TTC549 (cell line): ENCODE measurements at regions not wholly inside any gene's neighbourhood (a gene's known extent, or its start where the extent isn't known, plus 50 kb on each side); places are given as distances from the start of the nearest gene placed in this dataset.

Experiments used
- FAIRE-seq: peaks from 2 replicates; lab custom pipeline; 2012; peaks lifted over from hg19 to GRCh38; lab: Jason Lieb, UNC

DNA sequence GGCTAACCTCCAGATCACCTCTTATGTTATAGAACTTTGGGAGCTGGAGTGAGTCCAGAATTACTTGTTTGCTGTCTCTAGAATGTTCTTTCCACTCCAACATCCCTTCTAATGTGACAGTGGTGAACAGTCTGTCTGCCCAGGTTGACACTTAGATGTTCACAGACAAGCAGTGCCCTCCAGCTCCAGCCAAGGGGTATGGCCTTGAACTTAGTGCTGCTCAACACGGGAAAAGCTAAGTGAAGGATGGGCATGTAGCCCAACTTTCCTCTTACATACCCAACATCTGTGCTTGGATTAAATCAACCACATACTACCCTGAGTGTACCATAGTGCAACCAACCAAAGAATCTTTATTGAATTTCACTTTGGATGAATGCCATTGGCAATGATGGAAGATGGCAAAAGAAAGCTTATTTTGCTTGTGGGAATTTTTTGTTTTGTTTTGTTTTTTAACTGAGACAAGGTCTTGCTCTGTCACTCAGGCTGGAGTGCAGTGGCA is 201.2 kb downstream of the NXNL2 start:
- FAIRE-seq: no peak

DNA sequence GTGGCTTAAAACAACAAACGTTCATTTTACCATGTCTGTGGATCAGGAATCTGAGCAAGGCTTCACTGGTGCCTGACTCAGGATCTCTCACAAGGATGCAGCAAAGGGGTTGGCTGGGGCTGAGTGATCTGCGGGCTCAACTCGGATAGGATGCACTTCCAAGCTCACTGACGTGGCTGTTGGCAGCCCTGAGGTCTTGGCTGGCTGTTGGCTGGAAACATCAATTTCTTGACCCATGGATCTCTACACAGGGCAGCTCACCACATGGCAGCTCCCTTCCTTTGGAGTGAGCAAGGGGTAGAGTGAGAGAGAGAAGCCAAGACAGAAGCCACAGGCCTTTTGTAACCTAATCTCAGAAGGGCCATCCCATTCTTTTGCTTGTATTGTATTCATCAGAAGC is 202.1 kb downstream of the NXNL2 start:
- FAIRE-seq: no peak

DNA sequence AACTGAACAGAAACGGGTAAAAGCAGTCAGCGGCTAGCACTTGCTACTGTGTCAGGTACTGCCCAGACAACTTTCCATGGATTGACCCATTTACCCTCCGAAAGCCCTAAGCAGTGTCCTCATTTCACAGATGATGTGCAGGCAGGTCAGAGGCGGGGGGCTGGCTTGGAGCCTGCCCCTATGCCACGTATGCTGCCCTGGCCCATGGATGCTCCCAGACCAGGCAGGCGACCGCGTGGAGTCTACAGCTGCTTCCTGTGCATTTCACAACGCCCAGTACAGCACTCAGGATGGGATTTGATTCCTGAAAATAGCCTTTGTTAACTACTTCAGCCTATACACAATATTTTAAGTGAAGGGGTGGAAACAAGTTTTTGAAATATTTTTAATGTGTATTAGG is 202.9 kb downstream of the NXNL2 start:
- no peak for FAIRE-seq

DNA sequence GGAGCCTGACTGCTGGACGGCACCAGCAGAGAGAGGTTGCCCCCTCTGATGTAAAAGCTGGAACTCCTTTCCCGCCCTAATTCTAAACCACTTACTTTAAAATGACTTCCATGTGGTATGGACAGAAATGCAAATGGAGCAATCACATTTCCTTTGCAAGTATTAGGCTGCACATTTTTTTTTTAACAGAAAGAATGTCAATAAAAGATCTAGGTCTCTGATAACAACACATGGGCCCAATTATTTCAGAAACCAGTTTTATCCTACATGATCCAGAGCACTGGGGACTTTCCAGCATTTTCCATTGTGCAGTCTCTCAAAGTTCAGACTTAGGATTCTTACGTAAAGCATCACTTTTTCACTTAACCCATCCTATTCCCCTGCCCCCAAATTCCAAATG is 203.7 kb downstream of the NXNL2 start:
- FAIRE-seq: no peak

DNA sequence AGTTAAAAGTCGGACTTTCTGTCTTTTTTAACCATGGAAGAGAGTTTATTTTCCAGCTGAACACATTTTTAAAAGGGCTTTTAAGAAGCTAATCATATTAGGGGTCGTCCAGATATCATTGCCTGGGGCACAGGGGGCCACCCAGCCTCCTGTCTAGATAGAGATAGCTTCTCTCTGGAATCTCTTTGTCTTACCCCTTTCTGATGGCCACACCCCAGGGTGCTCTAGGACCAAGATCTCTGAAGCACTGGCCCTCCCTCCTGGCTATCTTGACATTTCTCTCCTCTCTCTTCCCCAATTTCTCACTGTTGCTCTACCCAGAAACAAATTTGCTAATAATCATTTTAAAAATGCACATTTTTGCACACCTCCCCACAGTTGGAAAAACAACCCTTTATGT is 204.4 kb downstream of the NXNL2 start:
- FAIRE-seq: no peak

DNA sequence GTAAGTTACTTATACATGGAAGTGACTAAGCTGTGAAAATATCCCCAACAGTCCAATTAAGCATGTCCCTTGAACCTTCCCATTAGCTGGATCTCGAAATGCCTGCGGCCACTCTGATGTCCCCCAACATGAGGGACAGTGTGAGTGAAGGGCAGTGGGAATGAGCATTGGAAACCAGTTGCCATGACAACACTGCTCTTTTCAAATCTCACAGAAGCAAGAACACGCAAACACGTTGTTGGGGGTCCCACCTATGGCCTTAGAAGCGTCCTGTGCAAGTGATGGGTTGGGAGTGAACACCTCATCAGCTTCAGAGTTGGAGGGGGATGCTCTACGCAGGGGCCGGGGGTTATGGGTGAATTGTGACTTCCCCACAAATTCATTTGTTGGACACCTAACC is 205.9 kb downstream of the NXNL2 start:
- FAIRE-seq: no peak

DNA sequence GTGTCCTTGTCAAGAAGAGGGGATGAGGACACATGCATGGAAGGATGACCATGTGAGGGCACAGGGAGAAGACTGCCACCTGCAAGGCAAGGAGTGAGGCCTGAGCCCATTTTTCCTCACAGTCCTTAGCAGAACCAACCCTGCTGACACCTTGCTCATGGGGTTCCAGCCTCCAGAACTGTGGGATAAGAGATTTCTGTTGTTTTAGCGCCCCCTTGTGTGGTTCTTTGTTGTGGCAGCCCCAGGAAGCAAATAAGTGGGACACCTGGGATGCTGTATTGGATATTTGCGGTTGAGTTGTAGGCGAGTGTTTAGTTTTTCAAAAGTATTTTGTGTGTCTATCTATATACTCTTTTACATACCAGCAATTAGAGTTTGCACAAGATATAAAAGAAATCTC is 206.4 kb downstream of the NXNL2 start:
- FAIRE-seq: no peak

DNA sequence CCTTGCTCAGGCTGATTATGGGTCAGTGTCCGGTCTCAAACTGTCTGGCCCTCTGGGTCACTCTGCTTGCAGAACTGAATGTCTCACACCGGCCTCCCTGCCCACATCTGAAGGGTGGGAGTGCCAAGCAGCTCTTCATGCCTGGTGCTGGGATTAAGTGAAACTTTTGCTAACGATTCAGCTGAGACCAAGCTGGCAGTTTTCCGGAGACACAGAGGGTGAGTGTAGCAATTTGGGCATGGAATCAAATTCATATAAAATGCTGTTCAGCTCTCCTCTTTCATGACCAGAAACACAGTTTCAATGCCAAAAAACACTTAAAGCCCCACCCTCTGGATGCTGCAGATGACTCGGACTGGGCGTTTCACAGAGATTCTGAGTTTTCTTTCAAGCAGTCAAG is 207.5 kb downstream of the NXNL2 start:
- FAIRE-seq: no peak

DNA sequence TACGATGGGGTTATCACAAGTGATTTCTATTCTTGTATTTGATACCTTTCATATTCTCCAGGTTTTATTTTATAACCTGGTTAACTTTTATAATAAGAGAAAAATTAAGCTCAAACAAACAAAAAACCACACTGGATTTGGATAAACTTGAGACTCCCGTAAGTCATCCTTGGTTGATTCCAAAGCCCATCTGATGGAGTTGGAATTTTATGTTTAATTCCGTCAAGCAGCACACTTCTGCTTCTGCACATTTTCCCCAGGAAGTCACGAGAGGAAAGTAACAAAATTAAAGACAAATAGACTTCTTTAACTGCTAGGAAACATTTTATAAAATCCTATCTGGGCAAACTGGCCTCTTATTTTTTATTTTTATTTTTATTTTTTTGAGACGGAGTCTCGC is 207.9 kb downstream of the NXNL2 start:
- FAIRE-seq: no peak

DNA sequence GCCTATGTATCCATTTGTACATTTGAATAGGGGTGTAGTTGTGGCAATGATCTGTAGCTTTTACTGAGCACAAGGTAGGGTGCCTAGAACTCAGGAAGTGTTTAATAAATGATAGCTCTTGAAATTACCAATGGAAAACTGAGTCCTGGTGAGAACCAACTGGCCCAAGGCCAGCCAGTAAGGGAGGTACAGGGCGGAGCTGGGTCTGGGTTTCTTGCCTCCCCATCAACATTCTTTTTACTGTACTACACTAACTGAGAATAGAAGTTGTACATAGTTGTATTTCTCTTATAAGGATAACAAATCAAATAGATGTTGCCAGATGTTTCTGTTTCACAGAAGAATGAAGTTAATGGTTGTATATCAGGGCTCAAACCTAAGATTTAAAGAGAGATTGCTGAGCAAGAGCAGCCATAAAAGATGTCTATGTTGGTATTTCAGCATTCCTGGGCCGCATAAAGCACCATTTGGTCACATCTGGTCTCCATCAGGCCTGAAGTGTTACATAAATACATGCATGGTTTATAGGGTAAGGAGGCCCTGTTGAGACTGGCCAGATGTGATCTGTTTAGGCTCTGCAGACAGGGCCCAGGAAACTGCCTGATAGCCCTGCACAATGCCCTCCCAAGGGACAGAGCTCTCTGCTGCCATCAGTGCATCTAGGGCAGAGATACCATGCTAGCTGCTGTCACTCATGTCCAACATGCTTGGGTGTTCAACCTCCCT is 210.5 kb downstream of the NXNL2 start:
- FAIRE-seq: no peak

DNA sequence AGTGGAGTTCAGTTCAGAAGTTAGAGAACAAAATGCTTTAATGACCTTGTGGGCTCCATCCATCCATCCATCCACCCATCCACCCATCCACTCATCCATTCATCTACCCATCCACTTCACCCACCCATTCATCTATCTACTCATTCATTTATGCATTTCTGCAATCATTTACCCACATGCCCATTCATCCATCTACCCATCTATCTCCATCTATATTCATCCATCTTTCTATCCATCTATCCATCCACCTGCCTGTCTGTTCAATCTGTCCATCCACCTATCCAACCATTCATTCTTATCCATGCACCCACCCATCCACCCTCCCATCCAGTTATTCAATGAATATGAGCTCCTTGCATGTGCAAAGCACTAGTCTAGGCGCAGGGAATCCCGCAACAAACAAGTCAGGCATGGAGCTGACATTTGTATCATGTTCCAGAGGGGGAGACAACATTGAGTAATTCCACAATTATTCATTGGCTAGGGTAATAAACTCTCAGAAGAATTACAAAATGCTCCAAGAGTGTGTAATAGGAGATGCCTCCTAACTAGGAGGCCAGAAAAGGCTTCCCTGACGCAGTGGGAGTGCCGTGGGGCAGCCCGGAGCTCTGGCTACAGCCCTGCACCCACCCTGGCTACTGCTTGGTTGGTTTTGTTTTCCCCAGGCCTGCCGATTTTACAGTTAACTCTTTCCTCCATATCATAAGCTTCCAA is 211.2 kb downstream of the NXNL2 start:
- FAIRE-seq: no peak

DNA sequence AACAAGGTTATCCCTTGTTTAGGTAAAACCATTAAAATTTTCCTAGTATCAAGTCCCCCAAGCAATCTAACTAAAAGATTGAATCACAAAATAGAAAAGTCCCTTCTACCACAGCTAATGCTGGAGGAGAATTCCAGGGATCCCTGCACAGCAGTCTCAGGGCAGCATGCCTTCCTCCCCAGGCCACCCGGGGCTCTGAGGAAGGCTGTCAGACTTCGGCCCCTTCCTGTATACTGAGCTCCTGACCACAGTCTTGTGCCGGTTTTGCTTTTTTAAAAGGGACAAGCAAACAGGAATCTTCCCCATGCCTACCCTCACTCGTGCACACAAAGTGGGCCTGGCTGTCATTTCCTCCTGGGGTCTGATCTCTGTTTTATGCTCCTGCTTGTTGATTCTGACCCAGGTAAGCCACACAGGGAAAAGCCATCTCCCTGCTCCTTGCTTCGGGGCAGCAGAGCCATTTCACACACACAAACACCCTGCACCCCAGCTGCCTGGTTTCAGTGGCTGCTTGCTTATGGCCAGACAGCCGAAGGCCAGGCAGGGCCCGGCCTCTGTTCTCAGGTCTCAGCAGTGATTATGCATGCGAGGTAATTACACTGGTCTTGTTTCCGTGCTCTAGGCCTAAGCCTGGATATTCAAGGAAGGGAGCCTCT is 211.9 kb downstream of the NXNL2 start:
- no peak for FAIRE-seq

DNA sequence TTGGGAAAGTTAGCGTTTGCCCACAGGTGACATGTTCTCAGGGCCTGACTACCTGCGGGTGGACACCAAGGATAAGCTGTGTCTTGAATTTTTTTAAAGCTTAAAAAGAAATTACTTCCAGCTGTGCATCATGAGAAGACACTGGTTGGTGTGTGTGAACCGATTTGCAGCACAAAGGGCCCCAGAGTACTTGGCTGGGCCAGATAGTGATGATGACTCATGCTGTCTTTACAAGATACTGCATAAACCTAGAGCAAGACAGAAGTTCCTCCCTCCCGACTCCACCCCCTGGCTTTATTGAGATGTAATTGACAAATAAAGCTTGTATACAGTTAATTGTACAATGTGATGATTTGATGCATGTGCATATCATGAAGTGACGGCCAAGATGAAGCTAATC is 212.8 kb downstream of the NXNL2 start:
- FAIRE-seq: no peak

DNA sequence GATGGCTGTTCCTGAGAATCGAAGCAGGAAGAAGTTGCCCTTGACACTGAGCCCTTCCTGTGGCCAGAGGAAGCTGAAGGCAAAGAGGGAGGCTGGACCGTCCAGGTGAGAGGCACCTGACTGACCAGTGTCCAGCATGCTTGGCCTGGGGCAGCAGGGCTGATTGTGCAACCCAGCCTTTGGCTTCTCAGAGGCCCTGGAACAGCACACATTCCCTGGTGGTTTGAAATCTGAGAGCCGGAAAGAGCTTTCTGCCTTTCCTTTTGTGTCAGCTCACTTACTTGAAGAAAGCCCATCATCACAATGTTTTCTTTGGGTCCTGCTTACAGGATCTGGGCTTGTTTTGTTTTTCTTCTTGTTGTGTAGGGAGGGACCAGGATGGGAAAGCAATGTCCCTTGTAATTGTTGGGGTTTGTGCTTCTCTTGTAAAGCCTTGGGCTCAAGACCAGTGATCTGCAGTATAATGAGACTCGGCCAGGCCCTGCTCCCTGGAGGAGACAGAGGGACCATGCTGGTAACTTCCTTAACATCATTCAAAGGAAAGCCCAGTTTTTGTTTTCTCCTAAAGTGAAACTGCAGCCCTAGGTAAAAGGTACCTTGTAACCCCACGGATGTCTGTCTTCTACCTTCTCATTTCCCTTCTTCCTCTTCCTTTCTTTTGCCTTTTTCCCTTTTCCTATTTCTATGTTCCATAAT is 213.7 kb downstream of the NXNL2 start:
- FAIRE-seq: no peak

DNA sequence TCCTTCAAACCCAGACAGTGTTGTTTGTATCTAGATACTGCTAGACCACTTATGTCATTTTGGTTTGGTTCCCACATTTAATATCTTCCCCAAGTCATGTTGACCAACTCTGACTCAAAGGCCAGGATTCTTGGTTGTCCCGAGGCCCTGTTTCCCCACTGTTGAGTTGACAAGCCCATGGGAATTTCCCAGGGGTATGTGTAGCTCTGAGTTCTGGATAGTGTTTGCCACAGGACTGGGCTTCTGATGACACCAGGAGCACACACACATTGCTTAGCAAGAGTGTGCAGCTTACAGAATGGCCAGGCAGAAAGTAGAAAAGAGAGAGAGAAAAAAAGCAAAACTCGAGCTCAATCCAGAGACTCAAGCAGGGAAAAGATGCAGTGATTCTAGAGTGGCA is 214.4 kb downstream of the NXNL2 start:
- FAIRE-seq: no peak

DNA sequence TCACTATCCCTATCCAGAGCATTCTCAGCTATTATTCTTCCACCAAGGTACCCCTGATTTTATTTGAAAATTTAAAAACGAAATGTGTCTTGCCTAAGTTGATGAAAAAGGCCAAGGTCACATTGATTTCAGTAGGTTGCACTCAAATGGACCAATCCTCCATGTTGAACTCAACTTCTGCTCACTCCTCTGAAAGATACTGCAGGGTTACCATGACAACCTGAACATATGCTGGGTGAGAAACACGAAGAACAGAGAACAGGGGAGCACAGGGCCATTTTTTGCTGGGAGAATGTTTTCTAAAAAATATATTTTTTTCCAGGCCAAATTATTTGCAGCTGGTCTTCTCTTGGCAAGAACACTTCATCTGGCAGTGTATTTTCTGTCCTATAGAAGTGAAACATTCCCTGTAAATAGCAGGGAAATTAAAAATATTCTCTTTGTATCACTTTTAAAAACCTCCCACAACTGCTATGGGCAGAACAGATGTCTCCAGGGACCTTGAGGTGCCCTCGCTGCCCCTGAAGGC is 215.9 kb downstream of the NXNL2 start:
- FAIRE-seq: no peak

DNA sequence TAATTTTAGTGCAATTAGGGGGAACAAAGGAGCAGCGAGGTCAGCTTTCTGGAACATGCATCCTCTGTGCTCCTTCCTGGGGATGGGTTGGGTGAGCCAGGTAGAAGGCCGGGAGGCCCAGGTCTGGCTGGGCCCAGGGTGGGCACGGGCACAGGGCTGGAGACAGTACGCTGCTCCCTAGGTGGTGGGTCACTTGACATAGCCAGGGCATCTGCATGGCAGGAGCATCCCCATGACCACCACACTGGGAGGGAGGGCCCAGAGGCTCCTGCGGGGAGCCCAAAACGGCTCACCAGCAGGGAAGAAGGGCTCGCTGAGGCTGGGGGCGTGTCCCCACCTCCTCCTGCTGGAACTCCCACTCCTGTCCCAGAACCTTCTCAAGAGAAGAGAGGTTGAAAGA is 216.8 kb downstream of the NXNL2 start:
- FAIRE-seq: no peak

DNA sequence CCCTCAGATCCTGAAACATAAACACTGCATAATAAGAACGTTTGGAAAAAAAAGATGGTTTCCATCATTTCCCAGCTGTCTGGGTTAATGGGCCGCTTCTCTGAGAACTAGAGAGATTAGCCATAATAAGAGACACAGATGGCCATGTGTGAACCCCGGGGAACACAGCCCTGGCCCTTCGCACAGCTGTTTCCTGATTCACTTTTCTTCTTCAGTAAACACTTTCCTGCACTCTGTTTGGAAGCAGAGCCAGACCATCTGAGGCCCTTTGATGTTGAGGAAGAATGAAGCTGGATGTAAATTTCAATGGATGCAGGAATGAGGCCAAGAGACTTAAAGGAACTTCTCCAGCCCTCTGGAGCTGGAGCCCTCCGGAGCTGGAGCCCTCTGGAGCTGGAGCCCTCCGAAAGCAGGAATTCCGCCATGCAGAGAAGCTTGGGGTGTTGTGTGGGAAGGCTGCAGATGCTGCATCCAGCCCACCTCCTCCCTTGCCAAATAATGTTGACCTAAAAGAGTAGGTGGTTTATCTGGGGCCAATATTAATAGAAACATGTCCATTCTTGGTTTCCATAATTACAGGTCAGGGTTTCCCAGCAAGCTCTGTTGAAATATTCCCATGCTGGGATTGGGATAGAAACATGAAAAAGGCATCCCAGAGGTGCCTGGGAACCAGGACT is 218.9 kb downstream of the NXNL2 start:
- no peak for FAIRE-seq

DNA sequence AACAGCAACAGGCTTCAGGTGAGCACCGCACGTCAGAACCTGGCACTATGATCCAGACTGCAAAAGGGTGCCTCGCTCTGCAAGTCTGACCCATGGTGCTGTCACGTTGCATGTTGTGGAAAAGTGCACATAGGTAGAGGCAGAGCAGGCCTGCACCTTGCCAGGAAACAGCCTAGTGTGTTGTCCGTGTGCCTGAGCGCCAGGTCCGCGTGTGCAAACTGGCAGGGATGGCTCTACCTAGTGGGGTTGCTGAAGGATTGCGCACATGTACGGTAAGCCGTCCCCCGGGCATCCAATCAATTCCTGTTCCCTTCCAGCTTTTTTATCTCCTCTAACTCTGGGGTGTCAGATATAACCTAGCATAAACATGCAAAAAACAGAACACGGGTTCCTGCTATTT is 219.5 kb downstream of the NXNL2 start:
- FAIRE-seq: no peak

DNA sequence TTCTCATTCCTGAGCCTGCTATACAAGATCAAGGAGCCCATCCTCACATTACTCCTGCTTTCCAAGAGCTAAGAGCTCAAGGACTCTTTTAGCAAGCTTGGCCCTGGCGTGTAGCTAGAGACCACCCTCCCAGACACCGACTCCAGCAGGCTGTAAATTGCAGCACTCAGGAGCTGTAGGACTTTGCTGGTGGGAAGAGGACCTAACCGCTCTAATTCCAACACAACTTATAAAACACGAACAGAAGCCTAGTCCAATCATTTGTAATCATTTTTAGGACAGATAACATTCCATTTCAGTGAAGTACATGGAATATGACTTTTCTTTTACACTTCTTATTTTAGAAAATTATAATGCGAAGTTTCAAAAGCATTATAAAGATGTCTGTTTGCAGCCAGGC is 219.9 kb downstream of the NXNL2 start:
- FAIRE-seq: no peak

DNA sequence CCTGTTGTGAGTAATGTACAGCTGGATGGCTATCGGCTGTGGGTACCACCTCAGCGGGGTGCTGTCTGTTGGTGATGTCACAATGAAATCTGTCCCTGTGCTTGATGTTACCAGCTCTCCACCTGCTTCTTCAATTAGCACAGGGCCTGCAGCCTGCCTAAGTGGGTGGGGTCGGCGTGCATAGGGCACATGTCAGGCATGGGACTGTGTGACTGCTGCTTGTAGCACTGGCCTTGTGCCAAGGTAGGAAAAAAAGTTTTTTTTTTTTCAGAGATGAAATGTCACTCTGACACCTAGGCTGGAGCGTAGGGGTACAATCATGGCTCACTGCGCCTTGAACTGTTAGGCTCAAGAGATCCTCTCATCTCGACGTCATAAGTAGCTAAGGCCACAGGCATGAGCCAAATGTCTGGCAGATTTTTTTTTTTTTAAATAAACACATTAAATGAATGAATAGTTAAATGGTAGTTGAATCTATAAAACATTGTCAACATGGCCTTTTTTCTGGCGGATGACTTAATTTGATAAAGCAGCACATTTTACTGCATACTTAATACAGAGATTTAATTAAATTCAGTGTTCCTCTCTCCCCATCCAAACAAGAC is 222.5 kb downstream of the NXNL2 start:
- FAIRE-seq: no peak

DNA sequence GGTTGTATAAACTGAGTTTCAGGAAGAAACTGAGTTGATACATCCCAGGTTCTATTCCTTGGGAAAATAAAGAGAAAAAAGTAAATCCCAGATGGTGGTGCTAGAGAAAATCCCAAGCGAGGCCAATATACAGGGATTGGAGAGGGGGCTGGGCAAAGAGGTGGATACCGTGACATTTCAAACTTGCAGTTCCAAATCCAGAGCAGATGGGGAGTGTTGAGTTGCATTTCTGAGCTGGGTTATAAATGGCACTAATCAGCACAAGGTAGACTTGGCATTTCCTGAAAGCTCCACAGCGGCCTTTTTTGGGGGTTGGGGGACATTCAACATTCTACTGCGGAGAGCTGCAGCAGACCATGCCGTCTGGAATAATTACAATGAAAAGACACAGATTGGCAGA is 224.4 kb downstream of the NXNL2 start:
- FAIRE-seq: no peak
